ENCODE measurements at regions not wholly inside any gene's neighbourhood (a gene's known extent, or its start where the extent isn't known, plus 50 kb on each side); places are given as distances from the start of the nearest gene placed in this dataset.
"Not testable (repeated sequence)": the region's sequence is repeated elsewhere in the genome, so short reads cannot be mapped to it uniquely, and the experiment has no call there.

DNA sequence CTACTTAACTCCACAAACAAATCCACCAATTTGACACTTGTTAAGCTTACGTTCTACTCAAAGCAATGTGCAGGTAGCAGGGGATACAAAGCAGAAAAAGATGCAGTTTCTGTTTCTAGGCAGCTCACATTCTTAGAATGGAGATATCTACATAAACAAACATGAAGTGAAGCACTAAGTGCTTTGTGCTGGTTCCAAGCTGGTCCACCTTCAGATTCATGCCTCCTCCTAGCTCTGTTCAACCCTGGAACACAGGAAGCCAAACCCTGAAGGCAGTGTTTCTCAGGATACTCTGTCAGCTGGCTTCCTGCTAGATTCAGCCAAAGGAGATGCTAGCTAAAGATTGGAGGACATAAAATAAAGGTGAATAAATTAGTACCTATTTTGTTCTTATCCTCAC lies 55.3 kb upstream of the NOL4 start:
- no peak for DNase-seq (ENCODE audit: extremely low read depth, low read depth, low spot score)

DNA sequence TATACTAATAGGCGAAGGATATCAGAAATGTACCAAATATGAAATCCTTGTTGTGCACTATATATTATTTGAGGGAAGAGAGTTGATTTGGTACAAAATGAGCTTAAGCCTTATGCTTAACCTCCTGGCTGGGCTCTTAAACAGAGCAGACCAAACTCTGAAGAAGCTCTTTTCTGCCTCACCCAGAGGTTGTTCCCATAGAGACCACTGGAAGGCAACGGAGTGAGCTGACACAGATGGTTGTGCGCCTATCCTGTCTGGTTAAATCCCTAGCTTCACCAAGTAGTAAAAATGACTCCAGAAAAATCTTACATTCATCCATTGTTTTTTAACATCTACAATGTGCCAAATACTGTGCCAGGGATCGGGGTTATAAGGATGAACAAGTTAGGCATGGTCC lies 55.9 kb upstream of the NOL4 start:
- no peak for DNase-seq (ENCODE audit: extremely low read depth, low read depth, low spot score)

DNA sequence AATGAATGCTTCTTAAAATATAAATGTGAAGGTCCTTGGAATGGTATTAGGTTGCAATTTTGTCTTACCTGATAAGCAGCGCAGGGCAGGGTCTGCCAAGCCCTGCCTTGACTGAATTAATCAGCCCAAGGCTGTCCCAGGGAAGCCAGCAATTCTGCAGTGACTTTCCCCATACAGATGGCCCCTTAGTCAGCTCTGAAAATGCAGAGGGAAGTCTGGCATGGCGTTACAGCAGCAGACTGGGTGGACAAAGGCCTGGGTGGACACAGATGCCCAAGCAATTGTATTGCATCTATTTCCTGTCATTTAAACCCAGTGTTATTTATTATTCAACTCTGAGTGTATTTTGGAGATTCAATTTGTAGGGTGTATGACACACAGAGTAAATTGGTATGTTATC lies 56.6 kb upstream of the NOL4 start:
- no peak for DNase-seq (ENCODE audit: extremely low read depth, low read depth, low spot score)

DNA sequence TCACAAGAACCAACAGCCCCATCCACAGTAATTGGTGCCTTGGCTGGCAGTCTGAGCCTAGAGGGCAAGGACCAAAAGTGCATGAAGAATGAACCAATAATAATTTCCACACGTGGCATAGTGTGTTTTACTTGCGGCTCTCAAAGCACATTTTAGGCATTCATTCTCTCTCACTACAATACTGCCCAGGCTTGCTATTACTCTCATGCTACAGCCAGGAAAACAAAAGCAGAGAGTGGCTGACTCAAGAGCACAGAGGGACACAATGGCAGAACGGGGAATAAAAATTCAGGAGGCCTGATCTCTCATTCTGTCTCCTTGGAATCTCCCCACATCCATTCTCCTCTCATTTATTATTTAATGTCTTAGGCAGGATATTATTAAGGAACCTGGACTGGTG lies 57.0 kb upstream of the NOL4 start:
- no peak for DNase-seq (ENCODE audit: extremely low read depth, low read depth, low spot score)

DNA sequence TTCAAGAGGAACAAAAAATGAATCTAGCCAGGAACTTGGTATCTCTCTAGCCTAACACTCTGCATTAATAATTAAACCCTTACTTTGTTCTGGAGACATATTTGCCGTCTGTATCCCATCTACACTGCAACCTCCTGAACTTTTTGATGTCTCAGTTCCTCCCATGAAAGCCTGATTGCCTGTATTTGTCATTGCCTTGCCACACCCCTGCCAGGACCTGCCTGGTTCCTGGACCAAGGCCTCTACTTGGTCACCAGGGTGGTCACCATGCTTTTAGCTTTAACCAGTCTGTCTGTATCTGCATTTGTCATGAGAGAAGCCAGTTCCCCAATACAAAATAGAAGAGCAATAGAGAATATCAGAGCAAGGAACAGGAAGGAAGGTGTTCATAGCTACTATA lies 58.8 kb upstream of the NOL4 start:
- no peak for DNase-seq (ENCODE audit: extremely low read depth, low read depth, low spot score)

DNA sequence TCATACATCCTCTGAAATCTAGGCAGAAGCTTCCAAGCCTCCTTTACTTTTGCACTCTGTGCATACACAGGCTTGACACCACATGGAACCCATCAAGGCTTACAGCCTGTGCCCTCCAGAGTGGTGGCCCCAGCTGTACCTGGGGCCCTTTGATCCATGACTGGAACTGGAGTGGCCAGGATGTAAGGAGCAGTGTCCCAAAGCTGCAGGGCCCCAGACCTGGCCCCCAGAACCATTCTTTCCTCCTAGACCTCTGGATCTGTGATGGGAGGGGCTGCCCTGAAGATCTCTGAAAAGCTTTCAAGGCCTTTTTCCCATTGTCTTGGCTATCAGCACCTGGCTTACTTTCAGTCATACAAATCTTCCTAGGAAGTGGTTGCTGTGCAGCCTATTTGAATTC lies 63.1 kb upstream of the NOL4 start:
- no peak for DNase-seq (ENCODE audit: extremely low read depth, low read depth, low spot score)

DNA sequence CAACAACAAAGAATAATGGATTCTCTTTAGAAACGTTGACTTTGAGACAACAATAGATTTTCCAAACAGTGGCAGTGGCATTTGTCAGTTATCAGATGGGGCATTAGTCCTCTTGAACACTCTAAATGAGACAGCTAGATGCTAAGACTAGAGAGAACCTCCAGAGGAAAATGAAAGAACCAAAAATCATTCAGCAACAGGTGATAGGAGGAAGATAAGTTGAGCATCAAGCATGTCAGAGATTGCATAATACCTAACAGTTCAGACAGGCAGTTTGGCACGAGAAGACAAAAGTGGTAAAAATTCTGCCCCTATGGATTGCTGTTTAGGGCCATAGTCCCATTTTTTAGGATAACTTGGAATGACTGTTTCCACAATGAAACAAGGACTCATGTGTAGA lies 67.9 kb upstream of the NOL4 start:
- DNase-seq (ENCODE audit: extremely low read depth, low read depth, low spot score) = no peak

DNA sequence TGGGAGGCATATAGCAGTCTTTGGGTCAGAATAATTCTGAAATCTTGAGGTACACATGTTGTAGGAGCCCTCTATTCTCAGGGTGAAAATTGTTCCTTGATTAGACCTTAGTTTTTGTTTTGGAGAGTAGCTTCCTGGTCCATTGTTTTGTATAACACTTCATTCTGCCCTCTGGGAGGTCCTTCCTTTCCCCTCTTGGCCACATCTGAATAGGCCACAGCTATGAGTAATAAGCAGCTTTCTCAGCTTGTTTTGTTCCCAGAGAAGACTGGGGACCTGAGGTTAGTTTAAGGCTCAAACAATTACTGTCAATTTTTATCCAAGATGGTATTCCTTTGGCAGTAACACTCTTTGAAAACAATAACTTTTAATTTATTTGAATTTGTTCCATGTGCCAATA lies 72.6 kb upstream of the NOL4 start:
- no peak for DNase-seq (ENCODE audit: extremely low read depth, low read depth, low spot score)

DNA sequence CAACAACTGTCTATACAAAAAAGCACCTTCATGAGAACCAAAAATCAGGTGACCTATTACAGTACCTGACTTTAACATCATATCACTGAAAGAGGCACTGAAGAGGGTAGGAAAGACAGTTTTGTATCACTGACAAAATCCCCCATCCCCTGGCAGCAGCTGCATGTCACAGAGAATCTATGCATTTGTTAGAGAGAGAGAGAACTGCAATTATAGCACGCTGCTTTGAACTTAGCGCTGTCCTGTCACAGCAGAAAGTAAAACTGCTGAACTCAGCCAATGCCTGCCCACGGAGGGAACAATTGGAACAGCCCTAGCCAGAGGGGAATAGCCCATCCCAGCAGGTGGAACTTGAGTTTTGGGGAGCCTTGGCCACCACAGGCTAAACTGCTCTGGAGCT lies 75.1 kb upstream of the NOL4 start:
- no peak for DNase-seq (ENCODE audit: extremely low read depth, low read depth, low spot score)

DNA sequence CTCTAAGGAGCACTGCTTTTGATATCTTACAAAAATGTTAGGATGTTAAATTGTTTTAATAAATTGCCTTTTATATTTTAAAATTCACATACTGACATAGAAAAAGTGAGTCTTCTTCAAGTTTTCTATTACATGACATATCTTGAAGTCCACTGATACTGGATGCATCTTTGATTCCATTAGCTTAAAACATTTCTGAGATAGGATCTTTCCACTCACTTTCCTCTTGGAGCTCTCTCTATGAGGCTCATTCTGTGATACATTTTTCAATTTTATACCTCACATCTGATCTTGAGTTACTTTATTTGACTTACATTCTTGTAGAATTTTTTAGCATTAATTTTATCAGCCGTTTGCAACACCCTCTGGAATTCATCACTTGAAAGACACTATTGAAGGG lies 86.8 kb upstream of the NOL4 start:
- no peak for DNase-seq (ENCODE audit: extremely low read depth, low read depth, low spot score)

DNA sequence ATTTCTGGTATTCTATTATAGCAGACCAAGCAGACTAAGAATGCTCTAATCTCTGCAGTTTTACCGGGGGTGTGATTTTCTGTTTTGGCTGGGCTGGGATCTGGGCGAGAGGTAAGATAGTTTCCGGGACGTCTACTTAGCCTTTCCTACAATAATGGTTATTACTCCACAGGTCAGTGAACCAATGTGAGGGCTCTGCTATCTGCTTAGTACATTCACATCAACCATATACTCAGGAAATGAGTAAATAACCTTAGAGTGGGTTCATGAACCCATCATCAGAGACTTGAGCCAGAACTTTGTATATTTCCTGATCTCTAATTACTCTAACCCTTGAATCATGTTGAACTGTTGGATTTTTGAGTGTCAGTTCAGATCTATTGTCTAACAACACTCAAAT lies 90.1 kb upstream of the NOL4 start:
- DNase-seq (ENCODE audit: extremely low read depth, low read depth, low spot score) = no peak

DNA sequence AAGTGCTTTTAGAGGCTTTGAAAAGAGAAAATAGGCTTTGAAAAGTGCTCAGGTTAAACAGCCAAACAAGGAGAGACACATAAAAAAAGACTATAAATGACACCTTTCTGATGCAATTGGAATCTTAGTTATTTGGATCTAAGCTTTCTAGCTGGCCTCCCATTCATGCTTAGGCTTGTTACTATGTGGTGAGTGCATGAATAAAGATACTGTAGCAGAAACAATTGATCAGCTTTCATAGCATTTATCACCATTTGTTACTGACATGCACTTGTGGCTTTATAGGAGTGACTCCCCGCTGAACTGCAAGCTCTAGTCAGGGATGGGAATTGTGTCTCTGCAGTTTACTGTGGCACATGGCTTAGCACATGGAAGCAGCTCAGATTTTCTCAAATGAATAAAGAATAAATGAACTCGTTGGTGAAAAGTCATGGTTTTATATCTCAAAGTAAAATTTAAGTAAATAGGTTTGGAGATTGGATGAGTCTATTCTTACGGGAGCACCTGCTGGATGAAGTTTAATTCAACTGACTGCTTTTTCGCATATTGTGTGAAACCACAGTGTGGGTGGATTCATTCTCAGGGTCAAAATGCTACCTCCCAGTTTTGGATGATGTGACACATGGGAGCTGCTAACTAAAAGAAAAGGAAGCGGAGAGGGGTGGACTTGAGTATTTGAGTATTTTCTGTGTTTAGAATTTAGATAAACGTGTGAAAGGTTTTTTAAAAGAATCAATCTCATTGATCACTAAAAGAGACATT lies 91.1 kb upstream of the NOL4 start:
- DNase-seq (ENCODE audit: extremely low read depth, low read depth, low spot score) = no peak

DNA sequence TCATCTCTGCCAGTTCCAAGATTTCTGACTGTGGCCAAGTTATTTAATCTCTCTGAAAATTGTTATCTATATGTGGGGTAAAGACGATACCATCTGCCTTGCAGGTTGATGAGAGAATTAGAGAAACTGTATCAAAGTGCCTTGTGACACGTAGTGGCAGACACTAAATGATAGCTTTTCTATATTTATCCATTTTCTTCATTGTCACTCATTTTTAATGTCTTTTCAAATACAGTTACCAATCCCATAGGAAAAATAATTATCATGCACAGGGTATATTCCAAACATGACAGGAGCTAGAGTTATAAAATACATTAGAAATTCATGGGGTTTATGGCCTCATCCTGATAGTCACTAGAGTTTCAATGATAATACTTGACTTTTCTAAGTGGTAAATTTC lies 95.6 kb upstream of the NOL4 start:
- no peak for DNase-seq (ENCODE audit: extremely low read depth, low read depth, low spot score)

DNA sequence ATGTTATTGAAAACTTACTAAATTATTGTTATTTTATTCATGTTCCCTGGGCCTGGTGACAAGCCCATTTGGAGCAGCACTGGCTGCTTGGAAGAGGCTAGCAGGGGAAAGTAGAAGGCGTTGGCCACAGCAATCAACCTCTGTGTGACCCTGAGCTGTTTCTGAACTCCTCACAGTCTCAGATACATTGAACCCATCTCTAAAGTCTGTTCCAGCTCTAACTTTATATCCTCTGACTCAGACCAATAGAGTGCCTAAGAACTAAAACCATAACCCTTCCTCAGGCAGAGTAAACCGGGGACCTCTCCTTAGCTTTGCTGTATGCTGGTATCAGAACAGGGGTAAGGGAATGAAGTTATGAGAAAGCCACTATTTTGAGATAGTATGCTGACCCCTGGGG lies 96.4 kb upstream of the NOL4 start:
- DNase-seq (ENCODE audit: extremely low read depth, low read depth, low spot score) = no peak

DNA sequence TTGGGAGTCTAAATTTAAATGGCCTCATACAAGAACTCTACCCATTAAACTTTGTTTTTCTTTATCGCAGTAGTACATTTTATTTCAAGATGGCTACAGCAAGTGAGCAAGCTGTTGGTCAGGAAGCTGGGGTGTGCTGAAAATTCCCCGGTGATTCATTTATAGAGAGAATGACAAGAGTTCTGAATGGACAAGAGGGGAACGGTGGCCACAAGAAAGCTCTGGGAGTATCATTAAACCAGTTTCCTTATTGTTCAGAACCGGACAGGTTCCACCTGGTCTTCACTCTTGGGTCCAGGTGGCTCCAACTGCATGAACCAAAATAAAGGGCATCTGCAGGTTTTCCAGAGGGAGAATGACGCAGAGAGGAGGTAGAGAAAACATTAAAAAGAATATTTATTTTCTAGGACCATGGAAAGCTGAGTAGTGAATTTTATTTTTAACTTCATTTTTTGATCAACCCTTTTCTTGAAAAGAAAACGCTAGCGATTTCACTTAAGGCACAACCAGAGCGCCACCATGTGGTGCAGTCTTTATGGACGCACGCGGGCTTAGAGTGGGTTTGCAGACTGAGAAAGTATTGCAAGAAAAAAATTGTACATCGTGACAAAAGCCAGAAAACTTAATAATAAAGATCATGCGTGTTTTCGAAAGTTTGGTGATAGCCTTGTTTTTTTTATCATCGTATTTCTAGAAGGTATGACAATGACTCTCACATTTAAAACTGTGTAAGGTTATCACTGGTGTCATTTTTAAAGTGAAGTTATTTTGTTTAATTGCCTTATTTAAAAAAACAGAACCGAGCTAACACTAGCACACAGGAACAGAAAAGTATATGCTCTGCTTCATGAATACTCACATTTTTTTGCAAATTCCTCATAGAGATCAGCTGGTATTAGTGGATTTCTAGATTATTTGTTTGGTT lies 97.9 kb upstream of the NOL4 start:
- peak; percentile 5 for DNase-seq (ENCODE audit: extremely low read depth, low read depth, low spot score)

DNA sequence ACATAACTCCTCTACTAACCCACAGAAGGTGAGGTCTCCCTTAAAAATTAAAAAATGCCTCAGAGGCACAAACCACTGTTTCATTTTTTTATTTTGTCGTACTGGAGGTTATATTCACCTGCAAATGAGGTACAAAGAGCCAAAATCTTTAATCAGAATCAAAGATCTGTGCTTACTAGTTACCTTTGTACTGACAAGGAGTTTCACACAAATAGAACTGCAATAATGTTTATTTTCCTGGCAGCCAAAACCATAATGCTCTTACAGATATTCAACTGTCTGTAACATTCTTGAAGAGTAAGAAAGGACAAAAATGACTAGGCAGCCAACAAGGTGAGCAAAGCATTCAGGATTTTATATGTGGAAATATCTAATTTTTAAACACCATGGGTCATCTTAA lies 105.1 kb upstream of the NOL4 start:
- no peak for DNase-seq (ENCODE audit: extremely low read depth, low read depth, low spot score)

DNA sequence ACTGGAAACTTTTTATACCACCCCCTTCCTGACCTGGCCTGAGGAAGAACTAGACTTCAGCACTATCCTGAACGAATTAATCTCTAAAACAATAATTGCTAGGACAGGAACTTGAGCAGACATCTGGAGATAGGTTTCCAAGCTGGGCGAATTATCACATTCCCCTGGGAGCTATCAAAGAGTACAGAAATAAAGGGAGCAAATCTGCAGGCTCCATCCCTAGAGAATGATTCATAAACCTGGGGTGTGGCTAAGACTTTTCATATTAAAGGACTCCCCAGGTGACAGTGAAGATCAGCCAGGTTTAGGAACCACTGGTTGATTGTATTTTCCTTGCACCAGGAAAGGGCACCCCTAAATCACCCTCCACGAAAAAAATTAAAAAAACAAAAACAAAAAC lies 105.6 kb upstream of the NOL4 start:
- no peak for DNase-seq (ENCODE audit: extremely low read depth, low read depth, low spot score)

DNA sequence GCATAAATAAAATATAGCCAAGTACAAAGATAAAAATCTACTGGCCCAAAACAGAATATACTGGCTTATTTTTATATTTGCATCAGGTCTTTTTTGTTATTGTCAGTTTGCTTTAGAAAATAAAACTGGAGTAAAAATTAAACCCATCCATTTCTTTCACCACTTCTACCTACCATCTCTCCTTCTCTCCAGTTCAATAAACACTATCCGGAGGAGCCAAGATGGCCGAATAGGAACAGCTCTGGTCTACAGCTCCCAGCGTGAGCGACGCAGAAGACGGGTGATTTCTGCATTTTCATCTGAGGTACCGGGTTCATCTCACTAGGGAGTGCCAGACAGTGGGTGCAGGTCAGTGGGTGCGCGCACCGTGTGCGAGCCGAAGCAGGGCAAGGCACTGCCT lies 106.2 kb upstream of the NOL4 start:
- not testable (repeated sequence) for DNase-seq (ENCODE audit: extremely low read depth, low read depth, low spot score)

DNA sequence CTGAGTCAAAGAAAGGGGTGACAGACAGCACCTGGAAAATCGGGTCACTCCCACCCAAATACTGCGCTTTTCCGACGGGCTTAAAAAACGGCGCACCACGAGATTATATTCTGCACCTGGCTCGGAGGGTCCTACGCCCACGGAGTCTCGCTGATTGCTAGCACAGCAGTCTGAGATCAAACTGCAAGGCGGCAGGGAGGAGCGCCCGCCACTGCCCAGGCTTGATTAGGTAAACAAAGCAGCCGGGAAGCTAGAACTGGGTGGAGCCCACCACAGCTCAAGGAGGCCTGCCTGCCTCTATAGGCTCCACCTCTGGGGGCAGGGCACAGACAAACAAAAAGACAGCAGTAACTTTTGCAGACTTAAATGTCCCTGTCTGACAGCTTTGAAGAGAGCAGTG lies 106.6 kb upstream of the NOL4 start:
- DNase-seq (ENCODE audit: extremely low read depth, low read depth, low spot score) = not testable (repeated sequence)

DNA sequence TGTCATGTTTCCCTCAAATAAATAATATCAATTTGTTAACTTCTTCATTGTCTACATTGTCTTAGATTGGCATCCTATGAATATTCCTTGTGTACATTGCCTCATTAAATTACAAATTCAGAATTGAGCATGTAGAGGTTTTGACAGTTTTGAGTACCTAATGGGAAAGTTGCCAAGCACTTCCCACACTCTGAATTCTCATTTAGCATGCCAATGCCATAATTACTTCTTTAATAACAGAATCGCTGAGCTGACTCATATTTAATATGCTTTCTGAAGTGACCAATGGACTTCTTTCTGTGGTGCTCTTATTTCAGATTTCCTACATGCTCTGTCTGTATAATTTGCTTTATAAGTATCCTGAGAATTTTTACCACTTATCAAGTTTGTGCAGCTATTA lies 114.4 kb upstream of the NOL4 start:
- DNase-seq (ENCODE audit: extremely low read depth, low read depth, low spot score) = no peak

DNA sequence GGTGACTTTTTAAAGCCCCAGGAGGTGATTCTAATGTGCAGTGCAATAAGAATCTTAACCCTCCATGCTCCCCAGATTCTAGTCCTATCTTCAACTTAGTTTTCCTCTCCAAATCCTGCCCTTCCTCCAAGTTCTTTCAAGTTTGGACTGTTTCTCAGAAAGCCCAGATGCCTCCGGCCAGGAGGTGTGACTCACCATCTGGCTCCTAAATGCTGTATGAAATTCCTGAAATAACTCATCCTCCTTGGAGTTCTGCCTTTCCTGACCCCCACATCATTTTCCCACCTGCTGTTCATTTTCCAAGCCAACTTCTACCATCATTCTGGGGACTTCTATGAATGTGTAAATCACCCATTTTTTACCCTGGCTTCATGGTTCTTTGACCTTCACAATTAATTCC lies 118.2 kb upstream of the NOL4 start:
- DNase-seq (ENCODE audit: extremely low read depth, low read depth, low spot score) = no peak

DNA sequence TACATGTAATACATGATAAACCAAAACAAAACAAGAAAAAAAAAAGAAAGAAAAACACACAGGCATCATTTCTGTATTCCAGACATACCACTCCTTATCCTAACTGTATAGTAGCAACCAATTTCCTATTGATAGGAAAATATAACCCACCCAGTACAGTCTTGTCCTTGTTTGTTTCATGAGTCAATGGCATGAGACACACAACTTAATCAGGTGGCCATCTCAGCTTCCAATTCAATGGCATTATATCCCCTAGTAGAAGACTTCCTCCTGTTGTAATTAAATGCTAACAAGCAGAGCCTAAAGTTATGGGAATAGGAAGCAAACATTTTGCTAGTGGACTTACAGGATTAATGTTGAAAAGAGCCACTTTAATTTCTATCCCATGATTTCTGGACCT lies 121.0 kb upstream of the NOL4 start:
- no peak for DNase-seq (ENCODE audit: extremely low read depth, low read depth, low spot score)
